ENCODE measurements at regions not wholly inside any gene's neighbourhood (a gene's known extent, or its start where the extent isn't known, plus 50 kb on each side); places are given as distances from the start of the nearest gene placed in this dataset.
"Not testable (repeated sequence)": the region's sequence is repeated elsewhere in the genome, so short reads cannot be mapped to it uniquely, and the experiment has no call there.

DNA sequence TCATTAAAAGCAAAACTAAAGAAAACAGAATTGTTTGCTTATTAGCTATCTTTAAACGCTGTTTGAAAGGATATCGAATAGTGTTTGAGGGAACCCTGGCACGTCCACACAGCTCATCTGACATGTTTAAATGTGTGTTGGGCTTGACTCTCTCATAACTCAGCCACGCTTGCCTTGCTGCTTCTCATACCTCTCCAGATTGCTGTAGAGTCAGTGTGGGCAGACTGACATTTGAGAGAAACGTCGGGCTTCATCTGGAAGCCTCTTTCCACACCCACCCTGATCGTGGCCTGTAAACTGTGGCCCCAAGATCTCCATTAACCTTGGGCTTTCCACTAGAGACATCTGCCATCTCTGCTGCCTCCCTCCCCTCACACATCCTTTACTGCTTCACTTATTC is 226.4 kb upstream of the PLGLB2 start:
- not testable (repeated sequence) for DNase-seq

- not testable (repeated sequence) for DNase-seq
Observed at GRCh38 chr2:87524619-87525188, 223.2 kb upstream of the PLGLB2 start.

DNA sequence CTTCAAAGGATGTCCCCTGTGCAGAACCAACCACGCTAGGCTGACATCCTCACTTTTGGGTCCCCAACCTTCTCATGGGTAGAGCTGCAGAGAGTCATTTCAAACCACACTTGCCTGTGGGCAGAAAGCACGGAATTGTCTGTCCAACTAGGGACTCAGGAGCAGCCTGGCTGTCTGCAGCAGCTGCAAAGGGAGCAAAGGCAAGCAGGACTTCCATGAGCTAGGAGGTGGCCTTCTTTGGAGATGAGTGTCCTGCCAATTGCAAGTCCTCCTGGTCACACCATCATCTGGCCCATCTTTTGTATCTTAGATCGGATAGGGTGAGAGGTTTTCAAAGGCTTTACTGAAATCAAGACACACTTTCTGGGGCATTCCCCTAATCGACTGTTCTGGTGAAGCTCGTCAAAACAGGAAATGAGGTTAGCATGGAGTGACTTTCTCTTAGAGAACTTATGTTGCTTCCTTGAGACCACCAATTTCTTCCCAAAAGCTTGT is 222.3 kb upstream of the PLGLB2 start:
- peak; percentile 59 to 74 for DNase-seq

- DNase-seq = not testable (repeated sequence)
Observed at GRCh38 chr2:87526258-87526657, 221.6 kb upstream of the PLGLB2 start.

DNA sequence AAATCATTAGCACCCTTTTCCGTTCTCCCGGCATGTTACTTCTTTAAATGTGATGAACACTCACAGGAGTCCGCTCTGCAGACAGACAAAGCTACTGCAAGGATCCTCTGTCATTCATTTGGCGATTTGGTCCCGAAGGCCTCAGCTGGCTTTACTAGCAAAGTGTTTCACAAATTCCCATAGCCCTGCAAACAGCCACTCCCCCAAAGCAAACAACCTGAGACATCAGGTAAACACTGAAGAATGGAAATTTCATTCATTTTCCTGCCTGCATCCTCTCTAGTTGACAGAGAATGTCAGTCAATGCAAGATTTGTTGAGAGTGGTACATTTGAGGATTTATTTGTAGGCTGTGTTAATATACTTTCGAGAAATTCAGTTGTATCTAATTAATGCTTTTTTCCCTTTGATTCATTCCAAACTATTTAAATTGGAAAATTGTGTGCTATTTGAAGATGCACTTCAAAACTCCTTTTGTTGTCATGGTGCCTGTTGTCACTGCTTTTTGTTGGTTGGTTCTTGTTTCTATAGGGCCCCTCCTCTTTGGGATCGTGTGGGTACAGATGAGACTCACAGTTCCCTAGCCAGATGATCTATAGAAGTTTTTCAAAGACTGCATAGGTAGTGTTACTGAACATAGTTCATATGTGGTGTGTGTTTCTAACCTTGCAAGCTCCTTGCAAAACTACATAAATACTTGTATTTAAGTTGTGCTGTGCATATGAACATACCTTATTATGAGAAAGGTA is 215.7 kb upstream of the PLGLB2 start:
- not testable (repeated sequence) for DNase-seq

DNA sequence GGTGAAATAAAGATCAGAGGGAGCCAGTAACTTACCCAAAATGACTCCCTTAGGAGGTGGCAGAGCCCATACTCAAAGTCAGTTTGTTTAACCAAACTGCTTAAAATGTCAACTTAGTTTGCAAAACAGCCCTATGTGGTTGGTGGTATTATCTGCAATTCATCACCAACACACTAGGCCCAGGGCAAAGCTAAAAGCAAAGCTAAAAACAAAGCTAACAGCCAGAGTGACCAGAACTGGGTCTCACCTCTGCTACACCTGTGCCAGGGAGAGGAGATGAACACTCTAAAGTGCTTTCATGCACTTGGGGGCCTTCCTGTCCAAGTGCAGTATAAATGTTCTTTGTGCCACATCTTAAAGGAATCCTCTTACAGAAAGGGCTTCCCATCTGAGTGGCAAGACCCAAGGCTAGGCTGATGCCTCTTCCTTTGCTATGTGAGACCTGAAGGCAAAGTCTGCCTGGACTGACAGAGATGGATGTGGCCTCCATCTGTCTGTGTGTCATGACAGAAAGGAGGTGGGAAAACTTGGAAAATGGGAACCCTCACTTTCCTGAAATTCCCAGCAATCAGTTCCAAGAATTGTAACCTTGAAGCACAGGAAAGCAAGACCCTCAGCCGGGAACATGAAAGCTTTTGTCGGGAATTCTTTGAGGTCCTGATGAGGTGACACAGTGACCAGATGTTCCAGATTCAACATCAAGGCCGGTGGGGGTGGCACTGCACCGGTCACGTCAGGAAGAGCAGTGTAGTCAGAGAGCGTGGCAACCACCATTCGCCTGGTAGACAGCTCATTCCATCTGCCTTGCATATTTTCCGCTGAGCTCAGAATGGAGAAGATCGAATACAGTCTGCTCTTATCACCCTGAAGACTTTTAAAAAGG is 214.3 kb upstream of the PLGLB2 start:
- not testable (repeated sequence) for DNase-seq

DNA sequence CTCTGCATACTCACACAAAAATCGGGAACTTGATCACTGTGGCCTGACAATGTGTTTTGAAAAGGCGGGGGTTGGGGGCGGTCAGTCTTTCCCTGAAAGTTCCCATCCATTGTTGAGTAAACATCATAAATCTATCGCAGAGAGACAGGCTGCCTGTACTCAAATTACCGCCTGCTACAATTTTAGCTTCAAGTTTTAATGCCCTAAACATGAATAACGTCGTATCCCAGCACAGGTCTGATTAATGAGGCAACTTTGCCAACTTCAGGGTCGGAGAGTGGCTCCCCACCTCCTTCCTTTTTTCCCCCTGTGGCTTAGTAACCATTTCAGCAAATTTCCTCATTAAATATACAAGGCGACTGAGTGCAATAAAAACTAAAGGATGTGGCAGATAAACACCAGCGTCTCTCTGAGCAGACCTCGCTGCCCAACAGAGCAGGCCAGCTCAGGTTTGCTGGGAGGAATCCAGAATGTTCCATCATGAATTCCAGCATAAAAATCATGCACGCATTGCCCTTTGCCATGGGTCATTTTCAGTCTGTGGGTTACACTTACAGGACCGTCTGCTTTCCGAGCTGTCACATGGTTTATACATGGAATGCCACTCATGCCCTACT is 213.5 kb upstream of the PLGLB2 start:
- DNase-seq = not testable (repeated sequence)

DNA sequence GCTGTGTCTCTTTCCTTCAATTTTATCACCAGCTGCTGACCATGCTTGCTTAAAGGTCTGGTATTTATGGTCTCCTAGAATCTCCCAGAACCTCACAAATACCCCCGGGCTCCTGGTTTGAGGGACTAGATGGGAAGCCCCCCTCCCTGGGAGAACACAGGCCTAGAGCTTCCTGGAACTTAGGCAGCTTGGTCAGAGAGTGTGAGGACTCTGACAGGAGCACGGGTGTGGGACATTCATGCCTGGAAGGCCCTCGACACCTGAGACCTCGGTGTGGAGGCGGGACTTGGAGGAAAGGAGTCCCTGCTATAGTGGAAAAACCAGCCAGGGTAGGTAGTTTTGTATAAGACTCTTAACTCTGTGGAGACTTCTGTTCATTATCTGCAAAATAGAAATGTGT is 211.5 kb upstream of the PLGLB2 start:
- DNase-seq = not testable (repeated sequence)

- DNase-seq = peak in 1 of 2 donors; percentile 51
Observed at GRCh38 chr2:87537251-87537671, 210.6 kb upstream of the PLGLB2 start.

DNA sequence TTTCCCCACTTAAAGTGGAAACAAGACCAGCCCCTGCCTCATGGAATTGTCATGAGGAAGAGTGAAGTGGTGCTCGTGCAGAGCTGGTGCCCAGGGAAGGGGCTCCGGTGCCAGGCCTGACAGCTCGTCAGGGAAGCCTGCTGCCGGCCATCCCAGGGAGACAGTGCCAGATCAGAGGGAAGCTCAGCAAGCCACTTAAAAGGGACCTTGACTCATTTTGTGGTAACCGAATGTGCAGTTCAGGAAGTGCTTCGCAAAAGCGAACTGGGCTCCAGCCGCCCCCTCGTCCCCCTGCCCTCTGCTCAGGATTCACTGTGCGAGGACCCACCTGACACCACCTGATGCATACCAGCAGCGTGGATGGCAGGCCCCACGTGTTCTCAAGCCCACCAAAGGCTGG is 209.6 kb upstream of the PLGLB2 start:
- DNase-seq = not testable (repeated sequence)

DNA sequence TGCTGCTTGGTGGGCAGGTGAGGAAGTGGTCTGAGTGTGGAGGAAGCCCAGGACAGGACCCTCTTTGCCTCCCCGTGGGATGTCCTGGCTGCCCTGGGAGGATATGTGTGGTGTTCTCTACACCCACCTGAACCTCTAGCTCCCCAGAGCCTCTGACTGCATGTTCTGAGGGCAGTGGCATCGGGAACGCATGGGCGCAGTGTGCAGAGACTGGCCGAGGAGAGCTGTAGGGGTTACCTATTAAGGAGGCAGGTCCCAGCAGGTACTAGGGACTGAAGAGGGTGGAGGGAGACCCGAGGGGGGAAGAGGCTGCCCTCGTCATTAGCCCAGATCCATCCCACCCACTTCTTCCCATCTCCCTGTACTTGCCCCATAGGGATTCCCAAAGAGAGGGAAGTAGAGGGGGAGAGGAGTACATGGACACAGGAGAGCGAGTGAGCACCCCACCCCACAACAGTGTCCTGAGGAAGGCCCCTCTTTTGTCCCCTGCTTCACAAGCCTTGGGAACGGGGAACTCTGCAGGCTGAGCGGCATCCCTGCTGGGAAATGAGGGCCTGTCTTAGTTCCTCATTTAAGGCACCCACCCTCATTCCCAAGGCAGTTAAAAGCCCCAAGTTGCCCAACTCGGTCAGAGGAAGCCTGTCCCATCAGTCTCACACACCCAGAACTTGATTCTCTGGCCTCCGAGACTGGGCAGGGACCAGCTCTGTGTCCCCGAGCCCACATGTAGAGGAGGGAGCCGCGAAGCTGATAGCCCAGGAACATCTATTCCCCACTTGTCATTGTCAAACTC is 208.5 kb upstream of the PLGLB2 start:
- not testable (repeated sequence) for DNase-seq

GRCh38 chr2:87540242-87540641 is 207.6 kb upstream of the PLGLB2 start:
- not testable (repeated sequence) for DNase-seq

DNA sequence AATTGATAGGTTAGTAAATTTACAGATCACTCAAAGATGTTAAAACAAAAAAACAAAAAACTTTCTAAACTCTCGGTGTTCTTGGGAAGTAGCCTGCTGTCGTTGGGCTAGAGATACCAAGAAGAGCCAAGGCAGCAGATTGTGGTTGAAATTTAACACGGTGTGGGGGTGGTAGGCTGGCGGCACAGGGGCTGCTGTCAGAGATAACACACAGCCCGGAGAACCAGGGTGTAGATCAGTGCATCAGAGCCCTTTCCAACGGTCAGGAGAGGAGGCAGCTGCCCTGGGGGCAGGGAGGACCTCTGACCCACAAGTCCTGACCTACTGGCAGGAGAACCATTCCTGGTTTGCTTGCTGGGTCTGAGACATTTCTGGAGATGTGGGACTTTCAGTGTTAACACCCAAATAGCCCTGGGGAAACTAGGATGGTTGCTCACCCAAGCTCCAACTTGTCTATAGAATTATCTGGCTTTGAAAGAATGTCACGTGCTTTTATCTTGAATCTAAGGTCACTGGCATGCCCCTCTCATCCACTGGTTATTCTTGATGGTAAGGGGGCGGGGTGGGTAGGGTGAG is 205.2 kb upstream of the PLGLB2 start:
- DNase-seq = not testable (repeated sequence)

- DNase-seq = not testable (repeated sequence)
Observed at GRCh38 chr2:87543797-87544196, 204.1 kb upstream of the PLGLB2 start.

DNA sequence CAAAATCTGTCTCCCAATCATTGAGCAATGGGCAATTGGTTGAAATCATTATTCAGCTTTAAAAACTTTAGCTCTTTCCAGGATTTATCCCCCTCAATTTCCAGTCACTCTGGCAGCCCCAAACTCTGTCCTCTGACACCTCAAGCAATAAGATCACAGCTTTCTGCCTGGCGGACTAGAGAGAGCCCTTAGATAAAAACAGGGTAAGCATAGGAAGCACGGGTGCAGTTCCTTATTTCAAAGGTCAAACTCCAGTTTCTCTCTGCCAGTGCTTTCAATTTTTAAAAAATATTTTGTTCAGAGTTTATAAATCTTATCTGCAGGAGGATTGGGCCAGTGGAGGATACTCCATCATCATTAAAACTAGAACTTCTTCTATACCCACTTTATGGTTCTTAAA is 200.8 kb upstream of the PLGLB2 start:
- not testable (repeated sequence) for DNase-seq

- DNase-seq = not testable (repeated sequence)
Observed at GRCh38 chr2:87547966-87548365, 199.9 kb upstream of the PLGLB2 start.

DNA sequence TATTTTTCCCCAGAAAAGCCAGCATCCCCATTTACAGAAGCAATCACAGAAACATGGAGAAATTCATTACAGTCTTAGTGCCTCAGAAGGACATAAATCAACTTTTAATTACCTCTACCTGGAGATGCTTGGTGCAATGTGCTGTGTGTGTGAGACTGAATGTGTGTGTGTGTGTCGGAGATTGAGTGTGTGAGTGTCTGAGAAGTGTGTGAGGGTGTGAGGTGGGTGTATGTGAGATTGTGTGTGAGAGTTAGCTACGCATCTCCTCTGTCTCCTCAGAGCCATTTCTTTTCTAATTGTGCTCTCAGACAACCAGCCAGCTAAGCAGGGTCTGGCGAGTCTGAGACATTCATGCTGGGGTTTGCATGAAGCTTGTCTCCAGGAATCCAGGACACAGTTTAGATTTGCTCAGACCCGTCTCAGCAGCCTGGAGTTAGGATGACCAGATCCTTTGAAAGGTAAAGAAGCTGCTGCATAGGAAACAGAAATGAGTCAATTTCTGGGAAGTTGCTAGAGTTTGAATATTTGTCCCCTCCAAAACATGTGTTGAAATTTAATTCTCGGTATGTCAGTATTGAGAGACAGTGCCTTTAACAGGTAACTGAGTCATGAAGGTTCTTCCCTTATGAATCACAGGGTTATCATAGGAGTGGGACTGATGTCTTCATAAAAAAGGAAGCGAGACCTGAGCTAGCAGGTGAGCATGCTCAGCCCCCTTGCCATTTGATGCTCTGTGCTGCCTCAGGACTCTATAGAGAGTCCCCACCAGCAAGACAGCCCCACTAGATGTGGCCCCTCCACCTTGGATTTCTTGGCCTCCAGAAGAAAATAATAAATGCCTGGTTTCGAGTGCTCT is 199.0 kb upstream of the PLGLB2 start:
- DNase-seq = not testable (repeated sequence)

- DNase-seq = not testable (repeated sequence)
Observed at GRCh38 chr2:87549561-87550202, 198.2 kb upstream of the PLGLB2 start.

- not testable (repeated sequence) for DNase-seq
Observed at GRCh38 chr2:87554678-87555077, 193.2 kb upstream of the PLGLB2 start.

GRCh38 chr2:87555082-87555481 is 192.8 kb upstream of the PLGLB2 start:
- not testable (repeated sequence) for DNase-seq
